Loucy (cell line): ENCODE measurements at regions not wholly inside any gene's neighbourhood (a gene's known extent, or its start where the extent isn't known, plus 50 kb on each side); places are given as distances from the start of the nearest gene placed in this dataset.

ENCODE experiments used
- H2AFZ ChIP-seq: fragments of 200-600 bp; sonication (generic); 2 replicates; pipeline ENCODE4 v1.6.0; 2016; ENCODE audit warnings: antibody characterized with exemption, mild to moderate bottlenecking, low read length, moderate library complexity
- H3F3A ChIP-seq: fragments of 200-600 bp; 2 replicates; pipeline ENCODE4 v1.6.0; 2016; ENCODE audit warnings: antibody characterized with exemption, low read depth, mild to moderate bottlenecking
- H3K27me3 ChIP-seq: fragments of 200-600 bp; sonication (generic); 2 replicates; pipeline ENCODE4 v1.6.1; 2014; ENCODE audit warnings: low read length, mild to moderate bottlenecking; ENCODE audit not compliant: insufficient read depth, poor library complexity, severe bottlenecking
- H3K36me3 ChIP-seq: fragments of 200-600 bp; sonication (generic); 2 replicates; pipeline ENCODE4 v1.6.1; 2016; ENCODE audit warnings: low read length; ENCODE audit not compliant: insufficient read depth
- H3K4me1 ChIP-seq: fragments of 200-600 bp; sonication (generic); 2 replicates; pipeline ENCODE4 v1.5.1; 2014; ENCODE audit warnings: low read length, mild to moderate bottlenecking; ENCODE audit not compliant: insufficient read depth, poor library complexity, severe bottlenecking
- H3K4me2 ChIP-seq: fragments of 200-600 bp; sonication (generic); 2 replicates; pipeline ENCODE4 v1.6.0; 2014; ENCODE audit warnings: antibody characterized with exemption, low read length, low read depth, mild to moderate bottlenecking; ENCODE audit not compliant: poor library complexity, severe bottlenecking
- H3K4me3 ChIP-seq: fragments of 200-600 bp; sonication (generic); 2 replicates; pipeline ENCODE4 v1.5.1; 2014; ENCODE audit warnings: low read length, mild to moderate bottlenecking, mixed read lengths; ENCODE audit not compliant: poor library complexity, severe bottlenecking
- H3K79me2 ChIP-seq: fragments of 200-600 bp; sonication (generic); 2 replicates; pipeline ENCODE4 v1.6.1; 2014; ENCODE audit warnings: low read length; ENCODE audit not compliant: insufficient read depth
- H3K9ac ChIP-seq: fragments of 200-600 bp; sonication (generic); 2 replicates; pipeline ENCODE4 v1.6.0; 2014; ENCODE audit warnings: mild to moderate bottlenecking, low read depth, low read length, moderate library complexity; ENCODE audit not compliant: poor library complexity, severe bottlenecking
- H3K9me2 ChIP-seq: fragments of 200-600 bp; sonication (generic); replicated peaks from 2 replicates; pipeline ENCODE4 v1.6.1; 2016; ENCODE audit warnings: low read depth, low read length, mixed read lengths
- H3K9me3 ChIP-seq: fragments of 200-600 bp; sonication (generic); 2 replicates; pipeline ENCODE4 v1.6.1; 2014; ENCODE audit warnings: mild to moderate bottlenecking, antibody characterized with exemption, low read length, low read depth; ENCODE audit not compliant: insufficient read depth
- H4K20me1 ChIP-seq: fragments of 200-600 bp; sonication (generic); 2 replicates; pipeline ENCODE4 v1.6.0; 2014; ENCODE audit warnings: antibody characterized with exemption, low read length, mild to moderate bottlenecking; ENCODE audit not compliant: insufficient read depth, poor library complexity, severe bottlenecking
- CTCF ChIP-seq: fragments of 200-600 bp; sonication (generic); conservative IDR thresholded peaks from 2 replicates; pipeline ENCODE4 v1.5.1; 2014; ENCODE audit warnings: mild to moderate bottlenecking, antibody characterized with exemption, low read length
- EZH2phosphoT487 ChIP-seq: fragments of 200-600 bp; IDR thresholded peaks from 2 replicates; pipeline ENCODE4 v1.6.1; 2018; ENCODE audit warnings: antibody characterized with exemption, mild to moderate bottlenecking, moderate library complexity, borderline replicate concordance

DNA sequence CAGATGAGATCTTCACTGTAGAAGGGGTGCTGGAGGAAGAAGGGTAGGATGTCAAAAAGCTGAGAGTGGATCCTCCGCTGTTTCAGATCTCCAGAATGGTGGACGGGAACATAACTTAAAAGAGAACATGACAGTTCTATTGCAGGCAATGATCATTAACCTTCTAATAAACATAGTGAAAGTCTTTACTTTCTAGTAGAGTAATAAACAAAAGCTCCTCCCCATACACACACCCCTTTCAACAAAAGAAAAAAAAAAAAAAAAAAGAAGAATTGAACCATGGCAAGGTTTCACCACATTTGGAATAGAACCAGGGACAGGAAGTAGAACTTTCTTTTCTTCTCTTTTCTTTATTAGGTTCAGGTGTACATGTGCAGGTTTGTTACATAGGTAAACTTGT is 768.1 kb upstream of the RIOK2 start:
- Histone ChIP-seq H3K36me3 (no peaks in the 10 kb centered on the region), H3K79me2 (no peaks in the 10 kb centered on the region), H3F3A (no peaks in the 10 kb centered on the region), H4K20me1 (no peaks in the 10 kb centered on the region), H3K9me2 (no peaks in the 10 kb centered on the region), H3K4me1 (no peaks in the 10 kb centered on the region), H3K9me3 (no peaks in the 10 kb centered on the region), H3K4me3 (no peak overlapping the region), H3K9ac (no peak overlapping the region), H3K4me2 (no peak overlapping the region), H2AFZ (no peak overlapping the region), H3K27me3 (no peaks in the 10 kb centered on the region)
- TF ChIP-seq CTCF = no peak
- TF ChIP-seq EZH2phosphoT487 = no peak

- Histone ChIP-seq H3K4me3 (no peak overlapping the region), H3K9me3 (no peaks in the 10 kb centered on the region), H3K9ac (no peak overlapping the region), H3F3A (no peaks in the 10 kb centered on the region), H4K20me1 (no peaks in the 10 kb centered on the region), H3K36me3 (no peaks in the 10 kb centered on the region), H3K4me1 (no peaks in the 10 kb centered on the region), H3K27me3 (no peaks in the 10 kb centered on the region), H3K79me2 (no peaks in the 10 kb centered on the region), H3K9me2 (no peaks in the 10 kb centered on the region), H2AFZ (no peak overlapping the region), H3K4me2 (no peak overlapping the region)
- no peak for TF ChIP-seq CTCF
- no peak for TF ChIP-seq EZH2phosphoT487
Observed at GRCh38 chr5:97955450-97955849, 772.4 kb upstream of the RIOK2 start.

DNA sequence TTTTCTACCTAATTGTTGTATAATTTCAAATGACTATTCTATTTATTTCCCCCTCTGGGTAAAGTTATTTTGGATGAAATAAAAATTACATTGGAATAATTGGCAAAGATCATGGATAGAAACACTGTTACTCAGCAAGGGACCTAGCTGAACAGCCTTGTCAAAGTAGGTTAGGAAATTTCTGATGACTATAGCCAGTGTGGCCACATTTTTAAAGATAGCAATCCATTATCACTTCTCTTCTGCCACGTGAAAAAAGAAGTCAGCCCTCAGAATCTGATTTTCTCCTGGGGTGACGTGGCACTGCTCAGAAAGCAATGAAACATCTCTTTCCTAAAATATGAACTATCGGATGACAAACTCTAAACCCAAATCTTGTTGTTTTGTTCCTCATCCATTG is 784.2 kb upstream of the RIOK2 start:
- Histone ChIP-seq H3K27me3 (no peaks in the 10 kb centered on the region), H4K20me1 (no peaks in the 10 kb centered on the region), H3K9me2 (no peaks in the 10 kb centered on the region), H3K4me2 (no peak overlapping the region), H3K9me3 (no peaks in the 10 kb centered on the region), H2AFZ (no peak overlapping the region), H3K9ac (no peak overlapping the region), H3K36me3 (no peaks in the 10 kb centered on the region), H3F3A (no peaks in the 10 kb centered on the region), H3K4me3 (no peak overlapping the region), H3K79me2 (no peaks in the 10 kb centered on the region), H3K4me1 (no peaks in the 10 kb centered on the region)
- TF ChIP-seq CTCF (no peak), EZH2phosphoT487 (no peak)
